ENCODE measurements at regions not wholly inside any gene's neighbourhood (a gene's known extent, or its start where the extent isn't known, plus 50 kb on each side); places are given as distances from the start of the nearest gene placed in this dataset.

DNA sequence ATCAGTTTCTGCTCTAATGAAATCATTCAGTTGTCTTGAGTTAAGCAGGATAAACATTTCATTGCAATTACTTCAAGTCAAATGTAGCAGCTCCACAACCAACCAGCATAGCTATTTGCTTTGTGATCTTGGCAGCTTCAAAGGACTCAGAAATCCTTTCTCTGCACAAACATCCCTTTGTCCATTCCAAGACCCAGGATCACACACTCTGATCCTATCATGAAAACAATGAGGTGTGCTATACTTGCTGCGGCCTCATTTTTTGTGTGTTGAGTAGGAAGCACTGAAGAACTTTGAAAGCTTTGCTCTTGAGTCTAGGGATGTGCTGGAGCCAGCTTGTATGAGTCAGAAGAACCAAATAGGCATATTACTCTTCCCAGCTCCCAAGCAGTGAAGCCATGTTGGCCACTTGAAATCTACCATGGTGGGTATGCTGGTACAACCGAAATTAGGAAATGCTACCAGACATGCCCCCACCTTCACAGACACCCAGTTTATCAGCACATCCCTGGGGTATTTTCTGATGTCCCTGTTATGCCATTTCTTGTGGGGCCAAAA lies 199.4 kb upstream of the PRSS58 start:
- TF ChIP-seq POLR2A (IDR thresholded peaks at IDR 0.05; ENCODE audit: low read depth, low read length) (no peak), POLR2AphosphoS5 (IDR thresholded peaks at IDR 0.05; ENCODE audit: low read depth, low read length) (no peak), TAF1 (IDR thresholded peaks at IDR 0.05; ENCODE audit: low read depth, low read length) (no peak), SPI1 (IDR thresholded peaks at IDR 0.05; ENCODE audit: low read depth, low read length) (no peak), POU2F2 (IDR thresholded peaks at IDR 0.05; ENCODE audit: low read depth, low read length) (no peak), PAX5 (IDR thresholded peaks at IDR 0.05; ENCODE audit: insufficient read depth, low read length, severe bottlenecking) (no peak)
